Mucosa of stomach (tissue), 1 donor: ENCODE measurements at regions not wholly inside any gene's neighbourhood (a gene's known extent, or its start where the extent isn't known, plus 50 kb on each side); places are given as distances from the start of the nearest gene placed in this dataset.

Source experiments
- H3K27me3 ChIP-seq: one replicate; pipeline ENCODE4 v1.7.0; 2013; ENCODE audit warnings: mild to moderate bottlenecking, low read length; ENCODE audit not compliant: control insufficient read depth, insufficient read depth
- H3K36me3 ChIP-seq: one replicate; pipeline ENCODE4 v1.7.0; 2013; ENCODE audit warnings: low read length; ENCODE audit not compliant: control insufficient read depth, insufficient read depth
- H3K4me1 ChIP-seq: one replicate; pipeline ENCODE4 v1.7.0; 2013; ENCODE audit warnings: mild to moderate bottlenecking, low read length; ENCODE audit not compliant: control insufficient read depth, insufficient read depth
- H3K4me3 ChIP-seq: one replicate; pipeline ENCODE4 v1.7.0; 2013; ENCODE audit warnings: low read length
- H3K9ac ChIP-seq: one replicate; pipeline ENCODE4 v1.7.0; 2013; ENCODE audit warnings: mild to moderate bottlenecking, low read length, moderate library complexity
- H3K9me3 ChIP-seq: one replicate; pipeline ENCODE4 v1.7.0; 2013; ENCODE audit warnings: mild to moderate bottlenecking, low read length, moderate library complexity; ENCODE audit not compliant: control insufficient read depth
- donor health status: Pancreatic carcinoma.

DNA sequence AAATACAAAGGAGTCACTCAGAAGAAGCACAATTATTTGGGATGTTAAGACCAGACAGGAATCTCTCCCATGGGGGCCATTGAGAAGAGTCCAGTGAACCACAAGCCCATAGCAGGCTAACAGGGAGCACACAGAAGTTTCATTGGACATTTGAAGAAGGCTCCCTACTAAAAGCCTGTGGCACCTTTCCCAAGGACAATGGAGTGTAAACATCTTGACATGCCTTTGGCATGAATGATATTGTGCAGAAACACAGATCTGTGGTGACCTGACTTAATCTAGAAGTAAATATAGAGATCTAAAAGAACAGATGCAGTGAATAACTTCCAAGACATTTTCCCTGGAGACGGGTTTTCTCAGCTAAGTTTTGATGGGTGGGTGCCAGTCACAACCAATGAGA is 221.5 kb downstream of the EPHA4 start:
- Histone ChIP-seq H3K9me3 (no peaks in the 10 kb centered on the region), H3K27me3 (no peaks in the 10 kb centered on the region), H3K4me3 (no peak overlapping the region), H3K4me1 (no peaks in the 10 kb centered on the region), H3K9ac (no peak overlapping the region), H3K36me3 (no peaks in the 10 kb centered on the region)

- Histone ChIP-seq H3K27me3 (no peaks in the 10 kb centered on the region), H3K9ac (no peak overlapping the region), H3K36me3 (no peaks in the 10 kb centered on the region), H3K9me3 (no peaks in the 10 kb centered on the region), H3K4me1 (no peaks in the 10 kb centered on the region), H3K4me3 (no peak overlapping the region)
Observed at GRCh38 chr2:221353201-221353600, 218.9 kb downstream of the EPHA4 start.

GRCh38 chr2:221360312-221360711 is 211.8 kb downstream of the EPHA4 start:
- Histone ChIP-seq H3K4me1 (no peaks in the 10 kb centered on the region), H3K36me3 (no peaks in the 10 kb centered on the region), H3K27me3 (no peaks in the 10 kb centered on the region), H3K4me3 (no peak overlapping the region), H3K9ac (no peak overlapping the region), H3K9me3 (no peaks in the 10 kb centered on the region)

GRCh38 chr2:221360742-221361141 is 211.4 kb downstream of the EPHA4 start:
- H3K27me3 ChIP-seq, result no peaks in the 10 kb centered on the region
- H3K36me3 ChIP-seq, result no peaks in the 10 kb centered on the region
- H3K4me3 ChIP-seq, result no peak overlapping the region
- H3K9me3 ChIP-seq, result no peaks in the 10 kb centered on the region
- no peaks in the 10 kb centered on the region for H3K4me1 ChIP-seq
- no peak overlapping the region for H3K9ac ChIP-seq

DNA sequence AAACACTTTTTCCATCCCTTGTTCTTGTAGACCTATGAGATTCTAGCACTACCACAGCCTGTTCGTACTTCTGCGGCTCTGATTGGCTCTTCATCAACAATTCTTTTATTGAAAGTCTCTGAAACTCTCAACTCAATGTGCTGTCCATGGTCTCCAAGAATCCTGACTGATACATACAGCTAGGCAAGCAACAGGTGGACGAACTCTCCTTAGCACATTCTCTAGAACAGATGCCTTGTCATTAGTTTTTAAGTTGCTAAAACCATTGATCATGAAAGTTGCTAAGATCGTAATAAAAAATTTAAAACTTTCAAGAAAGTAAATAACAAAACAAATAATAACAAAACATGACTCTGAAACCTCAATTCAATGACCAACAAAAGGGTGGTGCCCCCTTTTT is 210.5 kb downstream of the EPHA4 start:
- H3K27me3 ChIP-seq, result no peaks in the 10 kb centered on the region
- H3K36me3 ChIP-seq, result no peaks in the 10 kb centered on the region
- H3K9ac ChIP-seq, result no peak overlapping the region
- H3K4me3 ChIP-seq, result no peak overlapping the region
- H3K9me3 ChIP-seq, result no peaks in the 10 kb centered on the region
- H3K4me1 ChIP-seq, result no peaks in the 10 kb centered on the region

- H3K4me3 ChIP-seq, result no peak overlapping the region
Observed at GRCh38 chr2:221364672-221365071, 207.4 kb downstream of the EPHA4 start.

More at GRCh38 chr2:221364672-221365071, 207.4 kb downstream of the EPHA4 start:
- no peaks in the 10 kb centered on the region for H3K36me3 ChIP-seq
- no peak overlapping the region for H3K9ac ChIP-seq
- no peaks in the 10 kb centered on the region for H3K27me3 ChIP-seq
- H3K9me3 ChIP-seq, result no peaks in the 10 kb centered on the region
- no peaks in the 10 kb centered on the region for H3K4me1 ChIP-seq
